HepG2 (cell line): ENCODE measurements at regions not wholly inside any gene's neighbourhood (a gene's known extent, or its start where the extent isn't known, plus 50 kb on each side); places are given as distances from the start of the nearest gene placed in this dataset.

Source experiments
- AKNA ChIP-seq: sonication (generic); formaldehyde crosslinking; IDR thresholded peaks from 2 replicates; pipeline ENCODE4 v1.4.0; 2020; ENCODE audit warnings: missing genetic modification reagents, borderline replicate concordance
- HIVEP1 ChIP-seq: sonication (generic); formaldehyde crosslinking; IDR thresholded peaks from 2 replicates; pipeline ENCODE4 v1.4.0; 2020; ENCODE audit warnings: mild to moderate bottlenecking, missing genetic modification reagents
- HOXA7 ChIP-seq: sonication (generic); formaldehyde crosslinking; IDR thresholded peaks from 2 replicates; pipeline ENCODE4 v1.8.1; 2022; ENCODE audit warnings: mild to moderate bottlenecking, missing genetic modification reagents, moderate library complexity
- KLF13 ChIP-seq: sonication (generic); formaldehyde crosslinking; IDR thresholded peaks from 2 replicates; pipeline ENCODE4 v1.4.0; 2020; ENCODE audit warnings: mild to moderate bottlenecking, missing genetic modification reagents
- SMAD1 ChIP-seq: sonication (generic); formaldehyde crosslinking; IDR thresholded peaks from 2 replicates; pipeline ENCODE4 v1.4.0; 2020; ENCODE audit warnings: missing genetic modification reagents, low read depth, mild to moderate bottlenecking, borderline replicate concordance
- SP5 ChIP-seq: IDR thresholded peaks from 2 replicates; pipeline ENCODE4 v1.6.1; 2016; ENCODE audit warnings: low read depth, borderline replicate concordance
- ZNF138 ChIP-seq: sonication (generic); formaldehyde crosslinking; IDR thresholded peaks from 2 replicates; pipeline ENCODE4 v1.5.0; 2020; ENCODE audit warnings: mild to moderate bottlenecking, low read depth, missing genetic modification reagents
- ZNF580 ChIP-seq: IDR thresholded peaks from 2 replicates; pipeline ENCODE4 v1.6.1; 2016; ENCODE audit warnings: low read depth, borderline replicate concordance
- ZNF768 ChIP-seq: sonication (generic); formaldehyde crosslinking; IDR thresholded peaks from 2 replicates; pipeline ENCODE4 v1.4.0; 2020; ENCODE audit warnings: missing genetic modification reagents
- ZNF777 ChIP-seq: sonication (generic); formaldehyde crosslinking; IDR thresholded peaks from 2 replicates; pipeline ENCODE4 v1.4.0; 2020; ENCODE audit warnings: missing genetic modification reagents
- TF ChIP-seq, protein P1 (sequence below): IDR thresholded peaks from 2 replicates; pipeline ENCODE4 v1.6.1; 2012; ENCODE audit warnings: low read length, improper control_type of control experiment

GRCh38 chr11:130609121-130610035 lies 160.9 kb downstream of the ADAMTS15 start (continued):
- TF ChIP-seq AKNA (CRISPR knock-in tag), result no peak
- TF ChIP-seq ZNF580, result no peak
- no peak for TF ChIP-seq ZNF777 (CRISPR knock-in tag)
- TF ChIP-seq HIVEP1 (CRISPR knock-in tag), result no peak
- no peak for TF ChIP-seq SMAD1
- TF ChIP-seq KLF13 (CRISPR knock-in tag), result no peak
- TF ChIP-seq ZNF138 (CRISPR knock-in tag), result no peak
- no peak for TF ChIP-seq SP5 (CRISPR knock-in tag)
- TF ChIP-seq HOXA7 (CRISPR knock-in tag), result no peak
- no peak for TF ChIP-seq ZNF768 (CRISPR knock-in tag)
- TF ChIP-seq, protein P1, sequence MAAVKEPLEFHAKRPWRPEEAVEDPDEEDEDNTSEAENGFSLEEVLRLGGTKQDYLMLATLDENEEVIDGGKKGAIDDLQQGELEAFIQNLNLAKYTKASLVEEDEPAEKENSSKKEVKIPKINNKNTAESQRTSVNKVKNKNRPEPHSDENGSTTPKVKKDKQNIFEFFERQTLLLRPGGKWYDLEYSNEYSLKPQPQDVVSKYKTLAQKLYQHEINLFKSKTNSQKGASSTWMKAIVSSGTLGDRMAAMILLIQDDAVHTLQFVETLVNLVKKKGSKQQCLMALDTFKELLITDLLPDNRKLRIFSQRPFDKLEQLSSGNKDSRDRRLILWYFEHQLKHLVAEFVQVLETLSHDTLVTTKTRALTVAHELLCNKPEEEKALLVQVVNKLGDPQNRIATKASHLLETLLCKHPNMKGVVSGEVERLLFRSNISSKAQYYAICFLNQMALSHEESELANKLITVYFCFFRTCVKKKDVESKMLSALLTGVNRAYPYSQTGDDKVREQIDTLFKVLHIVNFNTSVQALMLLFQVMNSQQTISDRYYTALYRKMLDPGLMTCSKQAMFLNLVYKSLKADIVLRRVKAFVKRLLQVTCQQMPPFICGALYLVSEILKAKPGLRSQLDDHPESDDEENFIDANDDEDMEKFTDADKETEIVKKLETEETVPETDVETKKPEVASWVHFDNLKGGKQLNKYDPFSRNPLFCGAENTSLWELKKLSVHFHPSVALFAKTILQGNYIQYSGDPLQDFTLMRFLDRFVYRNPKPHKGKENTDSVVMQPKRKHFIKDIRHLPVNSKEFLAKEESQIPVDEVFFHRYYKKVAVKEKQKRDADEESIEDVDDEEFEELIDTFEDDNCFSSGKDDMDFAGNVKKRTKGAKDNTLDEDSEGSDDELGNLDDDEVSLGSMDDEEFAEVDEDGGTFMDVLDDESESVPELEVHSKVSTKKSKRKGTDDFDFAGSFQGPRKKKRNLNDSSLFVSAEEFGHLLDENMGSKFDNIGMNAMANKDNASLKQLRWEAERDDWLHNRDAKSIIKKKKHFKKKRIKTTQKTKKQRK, result no peak
